GM19438 (cell line): ENCODE measurements at regions not wholly inside any gene's neighbourhood (a gene's known extent, or its start where the extent isn't known, plus 50 kb on each side); places are given as distances from the start of the nearest gene placed in this dataset.

Experiments
- ATAC-seq: cut with Tn5 transposase; IDR thresholded peaks from one replicate; pipeline ENCODE4 v1.9.1; 2021; ENCODE audit warnings: low read depth; ENCODE audit not compliant: unreplicated experiment

- no peak for ATAC-seq
Observed at GRCh38 chr21:31503939-31504338, 155.6 kb upstream of the SOD1 start.

DNA sequence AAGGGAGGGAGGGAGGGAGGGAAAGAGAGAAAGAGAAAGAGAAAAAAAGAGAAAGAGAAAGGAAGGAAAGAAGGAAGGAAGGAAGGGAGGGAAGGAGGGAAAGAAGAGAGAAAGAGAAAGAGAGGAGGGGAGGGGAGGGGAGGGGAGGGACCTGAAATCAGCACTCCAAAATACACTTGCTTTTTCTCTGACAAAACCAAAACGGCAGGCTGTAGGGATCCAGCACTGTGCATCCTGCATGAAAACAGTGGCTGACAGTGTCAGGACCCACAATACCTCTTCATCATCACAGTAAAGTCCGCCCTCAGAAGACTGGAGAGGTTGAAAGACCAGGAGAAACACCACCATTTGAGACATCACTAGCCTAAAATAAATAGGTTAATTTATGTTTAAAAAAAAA, 156.0 kb upstream of the SOD1 start:
- no peak for ATAC-seq

- ATAC-seq: no peak
Observed at GRCh38 chr21:31502537-31503143, 156.9 kb upstream of the SOD1 start.

DNA sequence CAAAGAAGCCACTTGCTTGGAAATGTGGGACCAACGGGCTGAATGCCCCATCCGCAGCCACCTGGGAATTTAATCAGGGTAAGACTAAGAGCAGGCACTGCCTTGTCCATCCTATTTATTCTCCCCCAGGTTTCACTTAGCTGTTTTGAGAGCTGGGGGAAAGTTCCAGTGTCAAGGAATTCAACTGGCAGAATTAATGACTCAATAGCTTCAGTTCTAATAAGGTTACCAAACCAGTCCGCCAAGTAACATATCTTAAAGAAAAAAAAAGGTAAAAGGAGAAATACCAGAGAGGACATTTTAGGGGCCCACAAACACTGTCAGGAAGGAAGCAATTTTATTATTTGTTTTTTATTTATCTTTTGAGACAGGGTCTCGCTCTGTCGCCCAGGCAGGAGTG, 157.6 kb upstream of the SOD1 start:
- ATAC-seq: no peak

DNA sequence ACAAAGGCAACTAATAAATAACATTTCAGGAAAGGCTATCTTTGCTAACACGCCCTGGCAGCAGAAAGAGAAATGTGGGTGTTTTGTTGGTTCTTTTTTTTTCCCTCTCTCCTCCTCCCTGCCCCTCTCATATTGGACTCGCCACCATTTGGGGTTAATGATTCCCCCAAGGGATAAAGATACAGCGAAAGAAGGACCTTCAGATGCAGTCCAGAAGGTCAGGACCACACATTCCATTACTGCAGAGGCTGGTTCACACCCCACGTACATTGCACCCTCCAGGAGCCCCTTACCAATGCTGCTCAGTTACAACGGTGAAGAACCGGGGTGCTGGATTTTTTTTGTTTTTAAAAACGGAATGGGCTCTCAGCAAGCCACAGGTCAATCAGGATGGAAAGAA, 156.9 kb upstream of the TIAM1 start:
- ATAC-seq: no peak

DNA sequence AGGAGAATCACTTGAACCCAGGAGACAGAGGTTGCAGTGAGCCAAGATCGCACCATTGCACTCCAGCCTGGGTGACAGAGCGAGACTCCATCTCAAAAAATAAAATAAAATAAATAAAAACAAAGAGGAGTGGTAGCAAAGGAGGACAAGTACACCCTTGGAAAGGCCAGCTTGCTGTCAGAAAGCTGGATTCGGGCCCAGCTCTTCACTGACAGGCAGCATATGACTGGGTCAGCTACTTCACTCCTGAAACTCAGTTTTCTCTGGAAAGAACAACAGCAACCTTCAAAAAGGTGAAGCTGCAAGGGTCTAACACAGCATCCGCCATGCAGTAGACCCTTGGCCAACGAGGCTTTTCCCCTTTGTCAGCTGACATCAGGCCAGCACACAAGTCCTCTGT, 156.0 kb upstream of the TIAM1 start:
- no peak for ATAC-seq

DNA sequence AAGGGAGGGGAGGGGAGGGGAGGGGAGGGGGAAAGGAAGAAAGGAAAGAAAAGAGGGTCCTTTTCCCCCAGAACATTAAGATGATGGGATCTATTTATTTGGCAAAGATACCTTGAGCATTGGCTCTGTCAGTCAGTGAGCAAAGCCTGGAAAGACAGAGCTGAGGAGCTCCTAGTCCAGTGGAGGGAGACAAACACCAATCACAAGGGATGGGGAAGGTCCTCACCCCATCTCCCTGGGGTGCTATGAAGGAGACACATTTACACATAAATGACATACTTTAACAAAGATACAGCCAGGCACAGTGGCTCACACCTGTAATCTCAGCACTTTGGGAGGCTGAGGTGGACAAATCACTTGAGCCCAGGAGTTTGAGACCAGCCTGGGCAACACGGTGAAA, 154.9 kb upstream of the TIAM1 start:
- ATAC-seq: no peak

GRCh38 chr21:31497914-31498313, 153.9 kb upstream of the TIAM1 start:
- ATAC-seq: no peak

- no peak for ATAC-seq
Observed at GRCh38 chr21:31493350-31493880, 149.4 kb upstream of the TIAM1 start.

GRCh38 chr21:31491617-31492016, 147.6 kb upstream of the TIAM1 start:
- no peak for ATAC-seq

DNA sequence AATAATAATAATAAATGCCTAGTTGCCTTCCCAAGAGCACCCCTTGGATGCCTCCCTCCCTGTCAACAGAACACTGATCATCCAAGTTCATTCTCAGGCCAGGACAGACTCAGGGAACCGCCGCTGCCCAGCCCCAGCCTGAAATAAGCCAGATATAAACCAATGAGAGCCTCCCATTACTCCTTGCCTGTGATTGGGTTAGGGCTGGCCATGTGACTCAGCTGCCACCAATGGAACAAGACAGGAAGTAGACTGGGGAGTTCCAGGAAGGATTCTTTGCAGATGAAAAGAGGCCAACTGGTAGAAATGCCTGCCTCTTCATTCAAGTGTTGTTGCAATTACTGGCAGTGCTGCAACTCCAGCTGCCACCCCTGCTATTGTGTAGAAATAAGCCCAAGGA, 146.4 kb upstream of the TIAM1 start:
- ATAC-seq: no peak

GRCh38 chr21:31489726-31490125, 145.7 kb upstream of the TIAM1 start:
- ATAC-seq: no peak

GRCh38 chr21:31489014-31489413, 145.0 kb upstream of the TIAM1 start:
- no peak for ATAC-seq

DNA sequence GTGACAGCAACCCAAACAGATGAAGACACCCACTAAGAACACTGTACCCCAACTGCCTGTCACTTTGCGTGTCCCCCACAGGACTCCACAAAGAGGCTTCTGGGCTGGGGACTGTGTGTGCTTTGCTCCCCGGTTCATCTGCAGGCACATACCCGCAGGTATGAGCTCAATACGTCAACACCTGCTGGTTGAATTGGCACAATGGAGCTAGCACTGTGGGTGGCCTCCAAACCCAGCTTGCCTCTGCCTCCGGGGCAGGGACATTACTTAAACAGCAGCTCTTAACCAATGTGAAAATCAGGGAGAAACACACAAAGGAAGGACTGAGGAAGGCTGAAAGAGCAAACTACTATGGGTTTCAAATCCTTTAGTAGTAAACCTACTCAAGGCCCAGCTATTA, 140.2 kb upstream of the TIAM1 start:
- ATAC-seq: no peak

- ATAC-seq: no peak
Observed at GRCh38 chr21:31483146-31483545, 139.1 kb upstream of the TIAM1 start.

DNA sequence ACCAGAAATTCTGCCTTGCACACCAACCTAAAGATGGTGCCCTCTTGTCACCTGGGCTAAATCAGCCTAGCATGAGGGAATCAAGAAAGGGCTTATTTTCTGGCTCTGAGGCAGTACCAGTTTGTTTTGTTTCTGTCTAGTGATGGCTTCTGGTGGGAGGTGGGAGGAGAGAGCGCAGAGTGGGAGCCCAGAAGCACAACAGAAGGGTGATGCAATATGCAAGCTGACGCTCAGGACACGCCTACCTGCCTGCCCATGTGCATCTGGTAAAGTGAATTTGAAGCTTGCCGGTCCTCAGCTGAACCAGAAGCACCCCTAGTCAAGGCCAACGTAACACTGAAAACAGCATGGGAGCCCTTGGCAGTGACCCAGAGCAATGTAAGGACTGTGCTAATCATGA, 138.4 kb upstream of the TIAM1 start:
- no peak for ATAC-seq

DNA sequence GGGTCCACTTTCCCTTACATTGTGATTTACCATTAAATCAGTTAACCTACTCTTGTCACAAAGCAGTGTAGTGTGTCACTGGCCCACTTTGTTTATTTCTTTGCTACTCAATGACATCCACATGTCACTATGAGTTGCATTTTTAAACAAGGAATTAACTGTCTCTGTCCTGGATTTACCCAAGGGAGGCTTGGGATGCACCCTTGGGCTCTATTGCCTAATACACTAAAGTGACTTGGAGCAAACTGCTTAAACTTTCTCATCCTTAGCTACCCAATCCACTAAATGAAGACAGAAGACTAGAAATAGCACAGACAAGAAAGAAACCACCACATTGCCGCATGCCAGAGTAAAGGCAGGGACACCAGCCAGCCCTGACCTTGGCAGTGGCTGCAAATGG, 136.2 kb upstream of the TIAM1 start:
- no peak for ATAC-seq

- no peak for ATAC-seq
Observed at GRCh38 chr21:31479714-31480113, 135.7 kb upstream of the TIAM1 start.

GRCh38 chr21:31479222-31479621, 135.2 kb upstream of the TIAM1 start:
- no peak for ATAC-seq

DNA sequence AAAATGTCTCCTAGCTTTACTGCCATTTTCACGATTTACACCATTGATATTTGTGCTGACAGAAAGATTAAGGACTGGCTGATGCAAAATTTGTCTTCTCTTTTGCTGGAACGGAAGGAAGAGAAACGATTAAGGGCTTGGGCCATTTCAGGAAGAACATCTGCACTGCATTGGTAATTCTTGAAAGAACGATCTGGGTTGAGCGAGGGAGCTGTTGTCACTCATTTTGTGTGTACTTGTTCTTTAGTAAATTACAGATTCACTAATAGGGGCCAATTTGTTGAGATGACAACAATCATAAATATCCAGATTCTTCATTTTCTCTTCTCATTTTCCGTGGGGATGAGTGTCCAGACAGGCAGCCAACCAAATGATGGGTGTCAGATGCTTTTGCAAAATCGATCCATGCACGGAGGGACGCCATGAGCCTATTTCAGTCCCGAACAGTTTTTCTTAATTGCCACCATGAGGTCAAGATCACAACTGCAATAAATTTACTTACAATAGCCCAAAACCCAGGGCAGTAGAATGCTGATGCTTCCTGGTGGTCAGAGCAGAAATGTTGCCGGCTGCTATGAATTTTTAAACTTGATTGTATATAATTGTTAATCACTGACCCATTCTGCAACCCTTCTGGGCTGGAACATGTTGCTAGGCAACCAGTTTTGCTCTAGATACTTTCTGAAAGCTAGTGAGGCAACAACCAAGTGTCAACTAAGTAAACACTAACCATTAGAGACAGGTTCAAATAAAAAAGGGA, 132.4 kb upstream of the TIAM1 start:
- ATAC-seq: no peak

DNA sequence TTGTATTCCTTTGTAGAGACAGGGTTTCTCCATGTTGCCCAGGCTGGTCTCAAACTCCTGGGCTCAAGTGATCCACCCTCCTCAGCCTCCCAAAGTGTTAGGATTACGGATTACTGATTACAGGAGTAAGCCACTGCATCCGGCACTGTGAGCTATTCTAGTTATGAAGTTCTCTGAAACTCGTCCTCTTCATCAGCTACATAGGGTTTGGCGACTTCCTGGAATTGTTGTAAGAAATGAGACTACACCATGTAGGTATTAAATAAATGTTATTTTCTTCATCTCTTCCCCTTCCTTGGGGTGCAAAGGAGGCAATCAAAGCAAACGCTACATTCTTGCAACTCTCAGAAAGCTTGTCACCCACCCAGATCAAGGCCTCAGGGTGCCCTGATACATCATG, 131.2 kb upstream of the TIAM1 start:
- no peak for ATAC-seq

- no peak for ATAC-seq
Observed at GRCh38 chr21:31473685-31474345, 129.8 kb upstream of the TIAM1 start.
